GM23338 (cell line): ENCODE measurements at regions not wholly inside any gene's neighbourhood (a gene's known extent, or its start where the extent isn't known, plus 50 kb on each side); places are given as distances from the start of the nearest gene placed in this dataset.

Source experiments
- ATAC-seq: fragments of 200-7000 bp; cut with Tn5 transposase; 3 replicates; pipeline ENCODE4 v1.9.1; 2020
- DNase-seq: peaks from one replicate; pipeline ENCODE4 v3.0.0-alpha.2; 2015; ENCODE audit warnings: low spot score
- H2AFZ ChIP-seq: fragments of 200-600 bp; sonication (generic); 2 replicates; pipeline ENCODE4 v1.8.0; 2016; ENCODE audit warnings: antibody characterized with exemption, mild to moderate bottlenecking, moderate library complexity
- H3F3A ChIP-seq: fragments of 200-600 bp; sonication (generic); replicated peaks from 2 replicates; pipeline ENCODE4 v1.8.0; 2017; ENCODE audit warnings: antibody characterized with exemption, mixed run types, low read depth
- H3K27ac ChIP-seq: fragments of 200-600 bp; sonication (generic); 2 replicates; pipeline ENCODE4 v1.6.1; 2016; ENCODE audit warnings: low read depth
- H3K27me3 ChIP-seq: fragments of 200-600 bp; sonication (generic); 2 replicates; pipeline ENCODE4 v1.8.0; 2016; ENCODE audit warnings: mild to moderate bottlenecking, mixed run types, moderate library complexity; ENCODE audit not compliant: insufficient read depth
- H3K36me3 ChIP-seq: fragments of 200-600 bp; sonication (generic); 2 replicates; pipeline ENCODE4 v1.8.0; 2016; ENCODE audit warnings: mild to moderate bottlenecking; ENCODE audit not compliant: insufficient read depth
- H3K4me1 ChIP-seq: fragments of 200-600 bp; sonication (generic); 2 replicates; pipeline ENCODE4 v1.8.0; 2016; ENCODE audit warnings: mild to moderate bottlenecking, moderate library complexity; ENCODE audit not compliant: insufficient read depth
- H3K4me2 ChIP-seq: fragments of 200-600 bp; sonication (generic); 2 replicates; pipeline ENCODE4 v1.7.1; 2017; ENCODE audit warnings: mixed run types
- H3K4me3 ChIP-seq: fragments of 200-600 bp; sonication (generic); 2 replicates; pipeline ENCODE4 v1.6.1; 2016; ENCODE audit warnings: mixed run types
- H3K79me2 ChIP-seq: fragments of 200-600 bp; sonication (generic); replicated peaks from 2 replicates; pipeline ENCODE4 v1.8.0; 2017; ENCODE audit warnings: mild to moderate bottlenecking; ENCODE audit not compliant: insufficient read depth
- H3K9me2 ChIP-seq: fragments of 200-600 bp; sonication (generic); 2 replicates; pipeline ENCODE4 v1.8.0; 2017; ENCODE audit not compliant: insufficient read depth
- H4K20me1 ChIP-seq: fragments of 200-600 bp; sonication (generic); replicated peaks from 2 replicates; pipeline ENCODE4 v1.8.0; 2017; ENCODE audit warnings: mild to moderate bottlenecking; ENCODE audit not compliant: insufficient read depth
- H3K27ac Mint-ChIP-seq: 2 replicates; pipeline ENCODE4 v1.8.0; 2020; ENCODE audit warnings: inconsistent platforms, mild to moderate bottlenecking, moderate library complexity, mixed read lengths
- H3K27me3 Mint-ChIP-seq: 3 replicates; pipeline ENCODE4 v1.8.0; 2022; ENCODE audit warnings: low read depth, mild to moderate bottlenecking, moderate library complexity, mixed read lengths, inconsistent platforms; ENCODE audit not compliant: insufficient read depth, poor library complexity
- H3K36me3 Mint-ChIP-seq: 3 replicates; pipeline ENCODE4 v1.8.0; 2021; ENCODE audit warnings: low read depth, mild to moderate bottlenecking, inconsistent platforms, moderate library complexity, mixed read lengths
- H3K4me1 Mint-ChIP-seq: 3 replicates; pipeline ENCODE4 v1.8.0; 2020; ENCODE audit warnings: mild to moderate bottlenecking, inconsistent platforms, mixed read lengths
- H3K4me3 Mint-ChIP-seq: 3 replicates; pipeline ENCODE4 v1.8.0; 2021; ENCODE audit warnings: moderate library complexity, mild to moderate bottlenecking, inconsistent platforms, mixed read lengths
- H3K9me3 Mint-ChIP-seq: 3 replicates; pipeline ENCODE4 v1.8.0; 2020; ENCODE audit warnings: moderate library complexity, mild to moderate bottlenecking, inconsistent platforms, mixed read lengths
- CREB1 ChIP-seq: fragments of 250-450 bp; sonication (Bioruptor Pico); IDR thresholded peaks from 2 replicates; pipeline ENCODE4 v1.5.0; 2020; ENCODE audit warnings: low read depth, mild to moderate bottlenecking, moderate library complexity
- CTCF ChIP-seq, 2 experiments: fragments of 200-600 bp in 1 of 2; sonication (generic) in 1 of 2; conservative IDR thresholded peaks; 2 replicates each; pipeline versions ENCODE4 v1.5.1 to v1.6.1; 2016 to 2017; ENCODE audit warnings: antibody characterized with exemption in 2 of 2, low read depth in 2 of 2, mild to moderate bottlenecking in 2 of 2, moderate library complexity in 1 of 2
- EZH2 ChIP-seq: fragments of 200-600 bp; sonication (generic); IDR thresholded peaks from one replicate; pipeline ENCODE4 v1.8.0; 2017; ENCODE audit warnings: antibody characterized with exemption, mild to moderate bottlenecking, low read depth; ENCODE audit not compliant: unreplicated experiment
- EZH2phosphoT487 ChIP-seq: fragments of 200-600 bp; sonication (generic); IDR thresholded peaks from one replicate; pipeline ENCODE4 v1.8.1; 2018; ENCODE audit warnings: antibody characterized with exemption; ENCODE audit not compliant: unreplicated experiment
- JUNB ChIP-seq: IDR thresholded peaks from one replicate; pipeline ENCODE4 v1.6.1; 2016; ENCODE audit warnings: antibody characterized with exemption; ENCODE audit not compliant: unreplicated experiment
- NANOG ChIP-seq: IDR thresholded peaks from 2 replicates; pipeline ENCODE4 v1.6.1; 2016; ENCODE audit warnings: antibody characterized with exemption, borderline replicate concordance
- POLR2AphosphoS5 ChIP-seq: IDR thresholded peaks from 2 replicates; pipeline ENCODE4 v1.6.1; 2016; ENCODE audit warnings: antibody characterized with exemption, low read depth
- REST ChIP-seq: IDR thresholded peaks from one replicate; pipeline ENCODE4 v1.6.1; 2018; ENCODE audit warnings: antibody characterized with exemption; ENCODE audit not compliant: unreplicated experiment
- STAT1 ChIP-seq: IDR thresholded peaks from one replicate; pipeline ENCODE4 v1.6.1; 2016; ENCODE audit warnings: antibody characterized with exemption; ENCODE audit not compliant: unreplicated experiment
- ZNF114 ChIP-seq: fragments of 250-450 bp; sonication (Bioruptor Pico); IDR thresholded peaks from 2 replicates; pipeline ENCODE4 v1.5.0; 2020; ENCODE audit warnings: mild to moderate bottlenecking, moderate library complexity
- ZNF331 ChIP-seq: fragments of 250-450 bp; sonication (Bioruptor Pico); IDR thresholded peaks from 2 replicates; pipeline ENCODE4 v1.5.0; 2020; ENCODE audit warnings: low read depth, mild to moderate bottlenecking, moderate library complexity
- ZNF462 ChIP-seq: fragments of 250-450 bp; sonication (Bioruptor Pico); IDR thresholded peaks from 2 replicates; pipeline ENCODE4 v1.5.0; 2020; ENCODE audit warnings: mild to moderate bottlenecking, moderate library complexity
- TF ChIP-seq, protein P1 (sequence below): IDR thresholded peaks from 2 replicates; pipeline ENCODE4 v1.6.1; 2016; ENCODE audit warnings: antibody characterized with exemption

DNA sequence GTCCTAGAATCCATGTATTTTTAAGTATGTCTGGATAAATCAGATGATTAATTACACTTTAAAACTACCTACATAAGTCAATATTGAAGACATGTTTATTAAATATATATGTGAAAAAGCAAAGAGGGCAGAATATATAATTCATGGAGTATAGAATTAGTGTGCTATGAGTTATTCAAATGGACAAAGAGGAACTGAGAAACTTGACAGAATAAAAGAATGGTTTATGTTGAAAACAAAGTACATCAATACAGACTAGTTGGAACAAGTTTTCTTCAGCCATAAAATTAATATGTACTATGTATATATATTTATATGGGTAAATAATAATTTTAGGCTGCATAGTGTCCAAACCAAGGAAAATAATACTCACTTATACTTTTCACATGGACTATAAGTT lies 173.5 kb downstream of the NPFFR2 start:
- Mint-ChIP-seq H3K4me1 (peaks cover 3% of the 10 kb centered on the region; the same call in 2 of the 3 replicates), H3K9me3 (no peaks in the 10 kb centered on the region), H3K27ac (no peak overlapping the region), H3K4me3 (no peak overlapping the region), H3K27me3 (no peaks in the 10 kb centered on the region), H3K36me3 (no peaks in the 10 kb centered on the region)
- DNase-seq (no peak), ATAC-seq (no peak)
- Histone ChIP-seq H3K4me3 (no peak overlapping the region), H4K20me1 (no peaks in the 10 kb centered on the region), H3K4me1 (no peaks in the 10 kb centered on the region), H3K36me3 (no peaks in the 10 kb centered on the region), H3K79me2 (no peaks in the 10 kb centered on the region), H3K27ac (no peak overlapping the region), H3F3A (no peaks in the 10 kb centered on the region), H3K27me3 (no peaks in the 10 kb centered on the region), H3K4me2 (no peak overlapping the region), H2AFZ (no peak overlapping the region), H3K9me2 (no peaks in the 10 kb centered on the region)
- TF ChIP-seq ZNF114 (CRISPR knock-in tag): no peak
- no peak for TF ChIP-seq EZH2phosphoT487
- TF ChIP-seq JUNB: no peak
- TF ChIP-seq EZH2: no peak
- no peak for TF ChIP-seq REST
- TF ChIP-seq CREB1: no peak
- TF ChIP-seq, protein P1, sequence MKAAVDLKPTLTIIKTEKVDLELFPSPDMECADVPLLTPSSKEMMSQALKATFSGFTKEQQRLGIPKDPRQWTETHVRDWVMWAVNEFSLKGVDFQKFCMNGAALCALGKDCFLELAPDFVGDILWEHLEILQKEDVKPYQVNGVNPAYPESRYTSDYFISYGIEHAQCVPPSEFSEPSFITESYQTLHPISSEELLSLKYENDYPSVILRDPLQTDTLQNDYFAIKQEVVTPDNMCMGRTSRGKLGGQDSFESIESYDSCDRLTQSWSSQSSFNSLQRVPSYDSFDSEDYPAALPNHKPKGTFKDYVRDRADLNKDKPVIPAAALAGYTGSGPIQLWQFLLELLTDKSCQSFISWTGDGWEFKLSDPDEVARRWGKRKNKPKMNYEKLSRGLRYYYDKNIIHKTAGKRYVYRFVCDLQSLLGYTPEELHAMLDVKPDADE: no peak
- no peak for TF ChIP-seq ZNF331 (CRISPR knock-in tag)
- TF ChIP-seq POLR2AphosphoS5: no peak
- no peak for TF ChIP-seq ZNF462 (CRISPR knock-in tag)
- TF ChIP-seq NANOG: no peak
- TF ChIP-seq STAT1: no peak
- no peak for TF ChIP-seq CTCF (conservative IDR thresholded peaks at IDR 0.05; ENCODE audit: low read depth in 2 of 2)
